A549 (cell line): ENCODE measurements at regions not wholly inside any gene's neighbourhood (a gene's known extent, or its start where the extent isn't known, plus 50 kb on each side); places are given as distances from the start of the nearest gene placed in this dataset.

Experiments used
- ATAC-seq, 2 experiments: fragments of 200-7000 bp in 1 of 2; fragments of >200 bp in 1 of 2; cut with Nextera tagmentation in 1 of 2; cut with Tn5 transposase in 1 of 2; 3 replicates each; pipeline versions ENCODE4 v1.8.0 to v1.9.1; 2018 to 2020; ENCODE audit warnings: mild to moderate bottlenecking in 1 of 2, moderate library complexity in 1 of 2
- CTCF ChIA-PET: fragments of 300-600 bp; sonication (Branson Sonifier 250); formaldehyde crosslinking; extraction: SDS; loops from one replicate; lab custom pipeline; 2021; ENCODE audit warnings: antibody characterized with exemption, inconsistent platforms; lab: Yijun Ruan, JAX
- POLR2A ChIA-PET: fragments of 350-600 bp; formaldehyde crosslinking; extraction: SDS; loops from one replicate; lab custom pipeline; 2021; ENCODE audit warnings: antibody characterized with exemption, inconsistent platforms; lab: Yijun Ruan, JAX
- DNase-seq, 2 experiments: peaks; one replicate each; pipeline versions ENCODE4 v3.0.0 to v3.0.0-alpha.2; 2011 to 2016; ENCODE audit warnings: low read depth in 1 of 2, low spot score in 1 of 2
- FAIRE-seq: peaks from 2 replicates; lab custom pipeline; 2011; peaks lifted over from hg19 to GRCh38; lab: Jason Lieb, UNC
- H3K27ac ChIP-seq, 2 experiments: fragments of >200 bp; sonication (Bioruptor Twin); formaldehyde crosslinking; 3 replicates each; pipeline ENCODE4 v1.5.1; 2016 to 2017
- H3K4me1 ChIP-seq: fragments of >200 bp; sonication (Bioruptor Twin); formaldehyde crosslinking; 3 replicates; pipeline ENCODE4 v1.6.1; 2016
- H3K4me2 ChIP-seq: fragments of >200 bp; sonication (Bioruptor Twin); formaldehyde crosslinking; 3 replicates; pipeline ENCODE4 v1.6.1; 2016
- H3K4me3 ChIP-seq: fragments of >200 bp; sonication (Bioruptor Twin); formaldehyde crosslinking; 3 replicates; pipeline ENCODE4 v1.5.1; 2016
- H3K9me3 ChIP-seq: fragments of >200 bp; sonication (Bioruptor Twin); formaldehyde crosslinking; 3 replicates; pipeline ENCODE4 v1.6.1; 2016
- CBX8 ChIP-seq: fragments of 200-600 bp; sonication (generic); IDR thresholded peaks from 2 replicates; pipeline ENCODE4 v1.6.1; 2016
- CHD2 ChIP-seq: fragments of 150-350 bp; IDR thresholded peaks from 2 replicates; pipeline ENCODE4 v1.6.1; 2014; ENCODE audit warnings: low read length; ENCODE audit not compliant: partially characterized antibody
- E2F6 ChIP-seq: IDR thresholded peaks from 2 replicates; pipeline ENCODE4 v1.6.1; 2012; ENCODE audit warnings: low read depth, borderline replicate concordance
- EHF ChIP-seq: fragments of 250-450 bp; sonication (Bioruptor Pico); IDR thresholded peaks from 2 replicates; pipeline ENCODE4 v1.5.0; 2020; ENCODE audit warnings: mild to moderate bottlenecking
- EHMT2 ChIP-seq: fragments of 200-600 bp; sonication (generic); IDR thresholded peaks from 2 replicates; pipeline ENCODE4 v1.6.1; 2016; ENCODE audit warnings: antibody characterized with exemption, low read depth, mild to moderate bottlenecking, moderate library complexity
- GATA3 ChIP-seq: IDR thresholded peaks from 2 replicates; pipeline ENCODE4 v1.6.1; 2012; ENCODE audit warnings: borderline replicate concordance
- HOXA7 ChIP-seq: fragments of 250-450 bp; sonication (Bioruptor Pico); IDR thresholded peaks from 2 replicates; pipeline ENCODE4 v1.5.0; 2020; ENCODE audit warnings: mild to moderate bottlenecking, moderate library complexity
- HOXB13 ChIP-seq: fragments of 250-450 bp; sonication (Bioruptor Pico); IDR thresholded peaks from 2 replicates; pipeline ENCODE4 v1.5.0; 2020; ENCODE audit warnings: low read depth, mild to moderate bottlenecking, moderate library complexity
- JUNB ChIP-seq: fragments of >200 bp; sonication (Bioruptor Twin); formaldehyde crosslinking; IDR thresholded peaks from 2 replicates; pipeline ENCODE4 v1.6.1; 2016
- KDM1A ChIP-seq: fragments of 200-600 bp; sonication (generic); IDR thresholded peaks from 2 replicates; pipeline ENCODE4 v1.6.1; 2016; ENCODE audit warnings: low read depth, mild to moderate bottlenecking
- MAX ChIP-seq: IDR thresholded peaks from 2 replicates; pipeline ENCODE4 v1.6.1; 2012
- MAZ ChIP-seq: fragments of 150-350 bp; IDR thresholded peaks from 2 replicates; pipeline ENCODE4 v1.6.1; 2014; ENCODE audit warnings: antibody characterized with exemption, low read depth, low read length, borderline replicate concordance
- PBX3 ChIP-seq: IDR thresholded peaks from 2 replicates; pipeline ENCODE4 v1.6.1; 2012
- POLR2AphosphoS2 ChIP-seq: conservative IDR thresholded peaks from 2 replicates; pipeline ENCODE4 v1.6.1; 2012; ENCODE audit warnings: low read length, improper control_type of control experiment, inconsistent platforms
- RARB ChIP-seq: fragments of 250-450 bp; sonication (Bioruptor Pico); IDR thresholded peaks from 2 replicates; pipeline ENCODE4 v1.8.0; 2021; ENCODE audit warnings: mild to moderate bottlenecking, moderate library complexity
- REST ChIP-seq: fragments of 200-600 bp; sonication (generic); IDR thresholded peaks from 2 replicates; pipeline ENCODE4 v1.6.1; 2016; ENCODE audit warnings: antibody characterized with exemption, mild to moderate bottlenecking, moderate library complexity
- RFX5 ChIP-seq: fragments of 450-650 bp; IDR thresholded peaks from 2 replicates; pipeline ENCODE4 v1.7.1; 2014; ENCODE audit warnings: antibody characterized with exemption, mild to moderate bottlenecking, moderate library complexity
- RNF2 ChIP-seq: fragments of 200-600 bp; sonication (generic); IDR thresholded peaks from 2 replicates; pipeline ENCODE4 v1.6.1; 2016; ENCODE audit warnings: low read depth, mild to moderate bottlenecking, antibody characterized with exemption, moderate library complexity, borderline replicate concordance
- TFCP2L1 ChIP-seq: fragments of 250-450 bp; sonication (Bioruptor Pico); IDR thresholded peaks from 2 replicates; pipeline ENCODE4 v1.5.0; 2021; ENCODE audit warnings: mild to moderate bottlenecking
- ZC3H11A ChIP-seq: fragments of 450-650 bp; IDR thresholded peaks from 2 replicates; pipeline ENCODE4 v1.6.1; 2014; ENCODE audit warnings: antibody characterized with exemption, mild to moderate bottlenecking
- ZSCAN20 ChIP-seq: fragments of 250-450 bp; sonication (Bioruptor Pico); IDR thresholded peaks from 2 replicates; pipeline ENCODE4 v1.8.0; 2022; ENCODE audit warnings: mild to moderate bottlenecking, moderate library complexity
- WGBS: methylation state at CpG from one replicate; pipeline ENCODE4 v1.1.6; 2017; ENCODE audit errors: missing lambda C conversion rate; 5-methylcytosine and 5-hydroxymethylcytosine counted together

GRCh38 chr1:212226467-212226866 lies 58.7 kb upstream of the PPP2R5A start:
- TF ChIP-seq EHMT2 (no peak), POLR2AphosphoS2 (no peak), RNF2 (no peak), TFCP2L1 (CRISPR knock-in tag) (no peak)
- CTCF ChIA-PET = interaction anchor here (1.1 to 2.6 kb wide), 3 partner anchors 10 to 125 kb away, joined by 4 to 8 read pairs (median 4); no protein-coding TSS in a partner anchor
- DNase-seq = no peak
- ATAC-seq = no peak
- Histone ChIP-seq H3K4me2 (no peak overlapping the region), H3K27ac (no peak overlapping the region), H3K4me3 (no peak overlapping the region), H3K9me3 (no peaks in the 10 kb centered on the region), H3K4me1 (peaks cover 12% of the 10 kb centered on the region)
- no peak for FAIRE-seq
- 84% methylated on average over 3 of the region's 3 CpGs for WGBS
- POLR2A ChIA-PET = no interaction called here

GRCh38 chr1:212228076-212228475 lies 57.1 kb upstream of the PPP2R5A start:
- no peak for TF ChIP-seq HOXB13 (CRISPR knock-in tag)
- TF ChIP-seq PBX3 = no peak
- no peak for TF ChIP-seq E2F6
- TF ChIP-seq CHD2 = no peak
- TF ChIP-seq MAZ = no peak
- TF ChIP-seq RARB (CRISPR knock-in tag) = no peak
- no peak for TF ChIP-seq RFX5
- TF ChIP-seq CBX8 = no peak
- no peak for TF ChIP-seq GATA3
- no peak for TF ChIP-seq ZC3H11A
- no peak for TF ChIP-seq KDM1A
- no peak for TF ChIP-seq JUNB
- no peak for TF ChIP-seq HOXA7 (CRISPR knock-in tag)
- TF ChIP-seq ZSCAN20 = no peak
- ATAC-seq (no peak), DNase-seq (no peak), FAIRE-seq (no peak)
- Histone ChIP-seq H3K4me1 (peaks cover 12% of the 10 kb centered on the region), H3K27ac (no peak overlapping the region), H3K4me3 (no peak overlapping the region), H3K4me2 (peak overlapping the region; percentile 55), H3K9me3 (no peaks in the 10 kb centered on the region)
- 88% methylated on average over 2 of the region's 2 CpGs for WGBS
- CTCF ChIA-PET = interaction anchor here (1.7 kb wide), 1 partner anchor 157 kb away, joined by 6 read pairs; no protein-coding TSS in a partner anchor
- POLR2A ChIA-PET = no interaction called here

GRCh38 chr1:212228591-212229119 lies 56.6 kb upstream of the PPP2R5A start:
- peak in 1 of 2 experiments; percentile 43 for DNase-seq
- Histone ChIP-seq H3K4me1 (peaks cover 12% of the 10 kb centered on the region), H3K4me3 (no peak overlapping the region), H3K4me2 (peak overlapping the region; percentile 55), H3K9me3 (no peaks in the 10 kb centered on the region), H3K27ac (no peak overlapping the region)
- peak in 1 of 2 experiments; percentile 60; a peak in 3 of 6 replicates for ATAC-seq
- no peak for TF ChIP-seq RARB (CRISPR knock-in tag)
- TF ChIP-seq MAX = no peak
- ChIA-PET POLR2A (no interaction called here), CTCF (interaction anchor here (1.2 to 1.7 kb wide), 2 partner anchors 84 to 158 kb away, joined by 3 to 6 read pairs; no protein-coding TSS in a partner anchor)
- no peak for FAIRE-seq
- WGBS = 8% methylated on average over 8 of the region's 8 CpGs

- no peak for TF ChIP-seq EHMT2
- no peak for TF ChIP-seq CBX8
- no peak for TF ChIP-seq REST
- TF ChIP-seq MAZ = no peak
- TF ChIP-seq JUNB = no peak
- TF ChIP-seq EHF (CRISPR knock-in tag) = no peak
- no peak for TF ChIP-seq HOXB13 (CRISPR knock-in tag)
- DNase-seq = no peak
- FAIRE-seq = no peak
- ChIA-PET POLR2A (no interaction called here), CTCF (interaction anchor here (1.2 to 1.7 kb wide), 3 partner anchors 9 to 159 kb away, joined by 3 to 6 read pairs (median 5); no protein-coding TSS in a partner anchor)
- Histone ChIP-seq H3K4me1 (peaks cover 19% of the 10 kb centered on the region), H3K9me3 (no peaks in the 10 kb centered on the region), H3K4me2 (no peak overlapping the region), H3K4me3 (no peak overlapping the region), H3K27ac (no peak overlapping the region)
- WGBS = 75% methylated on average over 2 of the region's 2 CpGs
- ATAC-seq = no peak
Measured at GRCh38 chr1:212229654-212230053, 55.6 kb upstream of the PPP2R5A start.
